ENCODE measurements at regions not wholly inside any gene's neighbourhood (a gene's known extent, or its start where the extent isn't known, plus 50 kb on each side); places are given as distances from the start of the nearest gene placed in this dataset.

DNA sequence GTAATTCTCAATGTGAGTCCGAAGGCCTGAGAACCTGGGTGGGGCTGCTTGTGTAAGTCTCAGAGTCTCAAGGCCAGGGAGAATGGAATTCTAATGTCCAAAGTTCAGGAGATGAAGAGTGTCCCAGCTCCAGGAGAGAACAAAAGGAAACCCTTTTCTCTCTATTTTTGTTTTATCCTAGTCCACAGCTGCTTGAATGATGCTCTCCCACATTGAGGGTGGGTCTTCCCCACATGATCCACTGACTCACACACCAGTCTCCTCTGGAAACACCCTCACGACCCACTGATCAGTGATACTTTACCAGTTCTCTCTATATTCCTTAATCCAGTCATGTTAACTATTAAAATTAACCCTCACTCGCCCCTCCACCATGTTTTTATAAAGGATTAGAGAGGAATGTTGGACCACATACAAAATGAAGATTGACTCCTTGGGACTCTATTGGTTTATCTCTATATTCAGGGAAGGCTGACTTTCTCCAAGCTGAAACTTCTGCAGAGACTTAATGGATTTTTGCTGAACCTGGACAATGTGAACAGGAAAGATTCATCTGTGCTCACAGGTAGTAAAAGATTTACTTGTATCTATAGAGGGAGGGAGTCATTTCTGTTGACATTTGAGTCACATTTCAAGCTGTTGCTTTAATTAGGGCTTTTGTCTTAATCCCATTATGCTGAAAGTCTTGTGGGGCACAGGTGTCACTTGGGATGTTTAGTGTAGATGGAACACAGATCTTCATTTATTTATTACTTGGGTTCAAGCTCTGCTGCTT lies 1061.0 kb upstream of the TMEM132C start:
- Histone ChIP-seq H3K36me3 (no peaks in the 10 kb centered on the region), H3K9me3 (no peaks in the 10 kb centered on the region), H3K27me3 (no peaks in the 10 kb centered on the region), H3K4me1 (no peaks in the 10 kb centered on the region), H3K27ac (no peak overlapping the region), H3K4me3 (no peak overlapping the region)
- TF ChIP-seq POLR2A (IDR thresholded peaks at IDR 0.05): no peak
- TF ChIP-seq, protein P1, sequence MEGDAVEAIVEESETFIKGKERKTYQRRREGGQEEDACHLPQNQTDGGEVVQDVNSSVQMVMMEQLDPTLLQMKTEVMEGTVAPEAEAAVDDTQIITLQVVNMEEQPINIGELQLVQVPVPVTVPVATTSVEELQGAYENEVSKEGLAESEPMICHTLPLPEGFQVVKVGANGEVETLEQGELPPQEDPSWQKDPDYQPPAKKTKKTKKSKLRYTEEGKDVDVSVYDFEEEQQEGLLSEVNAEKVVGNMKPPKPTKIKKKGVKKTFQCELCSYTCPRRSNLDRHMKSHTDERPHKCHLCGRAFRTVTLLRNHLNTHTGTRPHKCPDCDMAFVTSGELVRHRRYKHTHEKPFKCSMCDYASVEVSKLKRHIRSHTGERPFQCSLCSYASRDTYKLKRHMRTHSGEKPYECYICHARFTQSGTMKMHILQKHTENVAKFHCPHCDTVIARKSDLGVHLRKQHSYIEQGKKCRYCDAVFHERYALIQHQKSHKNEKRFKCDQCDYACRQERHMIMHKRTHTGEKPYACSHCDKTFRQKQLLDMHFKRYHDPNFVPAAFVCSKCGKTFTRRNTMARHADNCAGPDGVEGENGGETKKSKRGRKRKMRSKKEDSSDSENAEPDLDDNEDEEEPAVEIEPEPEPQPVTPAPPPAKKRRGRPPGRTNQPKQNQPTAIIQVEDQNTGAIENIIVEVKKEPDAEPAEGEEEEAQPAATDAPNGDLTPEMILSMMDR (IDR thresholded peaks at IDR 0.05): no peak
- no peak for DNase-seq

GRCh38 chr12:127209318-127209717 lies 1057.7 kb upstream of the TMEM132C start:
- TF ChIP-seq, protein P1 (IDR thresholded peaks at IDR 0.05): no peak
- TF ChIP-seq POLR2A (IDR thresholded peaks at IDR 0.05): no peak
- Histone ChIP-seq H3K9me3 (no peaks in the 10 kb centered on the region), H3K27ac (no peak overlapping the region), H3K36me3 (no peaks in the 10 kb centered on the region), H3K27me3 (no peaks in the 10 kb centered on the region), H3K4me1 (no peaks in the 10 kb centered on the region), H3K4me3 (no peak overlapping the region)
- no peak for DNase-seq

DNA sequence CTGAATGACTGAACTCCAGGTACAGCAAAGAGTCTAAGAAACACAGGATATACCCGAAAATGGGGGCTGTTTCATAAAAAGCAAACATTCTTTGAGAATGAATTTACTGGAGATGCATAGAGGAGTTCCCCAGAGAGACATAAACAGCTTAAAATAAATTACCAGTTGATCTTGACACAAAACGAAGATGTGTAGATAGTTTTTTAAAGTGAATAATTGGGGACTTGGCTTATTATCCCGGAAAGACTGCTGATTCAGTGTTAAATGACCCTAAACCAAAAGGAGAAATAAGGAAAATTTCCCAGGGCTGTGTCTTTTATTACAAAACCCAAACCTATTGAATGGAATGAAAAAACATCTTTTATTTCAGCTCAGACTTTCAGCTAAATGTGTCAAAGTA lies 1052.8 kb upstream of the TMEM132C start:
- H3K9me3 ChIP-seq: no peaks in the 10 kb centered on the region
- no peaks in the 10 kb centered on the region for H3K36me3 ChIP-seq
- TF ChIP-seq, protein P1 (IDR thresholded peaks at IDR 0.05): no peak
- TF ChIP-seq POLR2A (IDR thresholded peaks at IDR 0.05): no peak
- no peaks in the 10 kb centered on the region for H3K4me1 ChIP-seq
- DNase-seq: no peak
- H3K27ac ChIP-seq: no peak overlapping the region
- H3K27me3 ChIP-seq: no peaks in the 10 kb centered on the region
- H3K4me3 ChIP-seq: no peak overlapping the region

GRCh38 chr12:127223011-127223410 lies 1044.0 kb upstream of the TMEM132C start:
- no peaks in the 10 kb centered on the region for H3K36me3 ChIP-seq
- no peak for TF ChIP-seq POLR2A (IDR thresholded peaks at IDR 0.05)
- TF ChIP-seq, protein P1 (IDR thresholded peaks at IDR 0.05): no peak
- no peaks in the 10 kb centered on the region for H3K9me3 ChIP-seq
- H3K27ac ChIP-seq: no peak overlapping the region
- no peaks in the 10 kb centered on the region for H3K4me1 ChIP-seq
- DNase-seq: no peak
- no peaks in the 10 kb centered on the region for H3K27me3 ChIP-seq
- H3K4me3 ChIP-seq: no peak overlapping the region

DNA sequence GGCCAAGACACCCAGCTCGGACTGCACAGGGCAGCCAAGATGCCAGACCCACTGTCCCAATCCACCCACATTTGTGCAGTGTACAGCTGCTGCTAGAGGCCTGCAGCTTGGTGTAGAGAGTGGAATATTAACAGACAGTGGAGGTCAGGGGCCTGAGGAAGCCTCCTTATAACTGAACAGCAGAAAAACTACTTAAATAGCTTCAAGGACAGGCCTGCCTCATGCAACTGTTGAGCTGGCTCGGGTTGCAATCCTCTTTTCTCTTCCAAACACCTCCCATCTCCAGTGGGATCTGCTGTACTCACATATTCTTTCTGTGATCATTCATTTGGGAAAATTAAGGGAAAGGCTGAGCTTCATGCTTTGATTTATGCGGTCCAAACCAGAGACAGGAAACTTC lies 1043.2 kb upstream of the TMEM132C start:
- H3K36me3 ChIP-seq: no peaks in the 10 kb centered on the region
- H3K27ac ChIP-seq: no peak overlapping the region
- H3K9me3 ChIP-seq: no peaks in the 10 kb centered on the region
- H3K4me3 ChIP-seq: no peak overlapping the region
- H3K27me3 ChIP-seq: no peaks in the 10 kb centered on the region
- no peak for TF ChIP-seq POLR2A (IDR thresholded peaks at IDR 0.05)
- TF ChIP-seq, protein P1 (IDR thresholded peaks at IDR 0.05): no peak
- DNase-seq: no peak
- no peaks in the 10 kb centered on the region for H3K4me1 ChIP-seq
